K562 (cell line): ENCODE measurements at regions not wholly inside any gene's neighbourhood (a gene's known extent, or its start where the extent isn't known, plus 50 kb on each side); places are given as distances from the start of the nearest gene placed in this dataset.

ENCODE experiments used
- ARID2 ChIP-seq: fragments of 450-650 bp; IDR thresholded peaks from 2 replicates; pipeline ENCODE4 v1.6.1; 2017; ENCODE audit warnings: antibody characterized with exemption, mild to moderate bottlenecking
- ETV1 ChIP-seq: fragments of 450-650 bp; conservative IDR thresholded peaks from 2 replicates; pipeline ENCODE4 v1.6.1; 2016; ENCODE audit warnings: missing genetic modification characterization, control low read depth, low read depth, missing compliant biosample characterization
- HDAC2 ChIP-seq: fragments of 450-650 bp; IDR thresholded peaks from 2 replicates; pipeline ENCODE4 v1.6.1; 2016; ENCODE audit warnings: mild to moderate bottlenecking
- JUND ChIP-seq, 2 experiments: IDR thresholded peaks; 2 replicates in 1 of 2; 3 replicates in 1 of 2; pipeline ENCODE4 v1.6.1; 2011; ENCODE audit warnings: borderline replicate concordance in 2 of 2, low read depth in 2 of 2, low read length in 2 of 2, improper control_type of control experiment in 1 of 2, missing biosample characterization in 1 of 2, missing genetic modification characterization in 1 of 2, missing genetic modification reagents in 1 of 2
- MBD2 ChIP-seq: sonication (generic); IDR thresholded peaks from 2 replicates; pipeline ENCODE4 v1.6.1; 2016; ENCODE audit warnings: low read depth, borderline replicate concordance
- MEIS2 ChIP-seq: fragments of 450-650 bp; IDR thresholded peaks from 2 replicates; pipeline ENCODE4 v1.6.1; 2014; ENCODE audit warnings: mild to moderate bottlenecking; ENCODE audit not compliant: partially characterized antibody
- MTA3 ChIP-seq: fragments of 450-650 bp; formaldehyde crosslinking; IDR thresholded peaks from 2 replicates; pipeline ENCODE4 v1.6.1; 2017; ENCODE audit warnings: mild to moderate bottlenecking, borderline replicate concordance
- MXI1 ChIP-seq: IDR thresholded peaks from 2 replicates; pipeline ENCODE4 v1.6.1; 2011; ENCODE audit warnings: low read depth, mild to moderate bottlenecking, improper control_type of control experiment, low read length
- MYC ChIP-seq, 2 experiments: fragments of 250-450 bp in 1 of 2; sonication (Bioruptor Pico) in 1 of 2; IDR thresholded peaks; 2 replicates each; pipeline versions ENCODE4 v1.5.1 to v1.6.1; 2012 to 2021; ENCODE audit warnings: low read depth in 2 of 2, borderline replicate concordance in 1 of 2, improper control_type of control experiment in 1 of 2, low read length in 1 of 2, mild to moderate bottlenecking in 1 of 2, moderate library complexity in 1 of 2
- NCOA4 ChIP-seq: fragments of 450-650 bp; IDR thresholded peaks from 2 replicates; pipeline ENCODE4 v1.6.1; 2018; ENCODE audit warnings: mild to moderate bottlenecking; ENCODE audit not compliant: partially characterized antibody
- NR2F6 ChIP-seq: fragments of 450-650 bp; formaldehyde crosslinking; IDR thresholded peaks from 2 replicates; pipeline ENCODE4 v1.4.0; 2020; ENCODE audit warnings: mild to moderate bottlenecking
- POLR2G ChIP-seq: fragments of 200-400 bp; formaldehyde crosslinking; IDR thresholded peaks from 2 replicates; pipeline ENCODE4 v1.6.1; 2017; ENCODE audit warnings: low read depth, mild to moderate bottlenecking, antibody characterized with exemption, low read length, moderate library complexity
- SRSF7 ChIP-seq: fragments of 200-400 bp; formaldehyde crosslinking; optimal IDR thresholded peaks from 2 replicates; pipeline ENCODE3; 2017; ENCODE audit warnings: mild to moderate bottlenecking, low read depth, low read length
- TBP ChIP-seq: optimal IDR thresholded peaks from 2 replicates; pipeline ENCODE3; 2011; ENCODE audit warnings: low read depth, low read length, improper control_type of control experiment
- TCF7L2 ChIP-seq: fragments of 150-350 bp; IDR thresholded peaks from 2 replicates; pipeline ENCODE4 v1.6.1; 2016; ENCODE audit warnings: low read depth, mild to moderate bottlenecking, low read length, moderate library complexity
- ZC3H4 ChIP-seq: sonication (generic); formaldehyde crosslinking; IDR thresholded peaks from 2 replicates; pipeline ENCODE4 v1.9.0; 2021; ENCODE audit warnings: missing genetic modification reagents, borderline replicate concordance
- ZNF507 ChIP-seq: conservative IDR thresholded peaks from 2 replicates; pipeline ENCODE4 v1.6.1; 2017; ENCODE audit warnings: missing genetic modification characterization, missing compliant biosample characterization
- TF ChIP-seq, protein P1 (sequence below): sonication (generic); formaldehyde crosslinking; IDR thresholded peaks from 2 replicates; pipeline ENCODE4 v1.8.0; 2022; ENCODE audit warnings: missing genetic modification reagents, mild to moderate bottlenecking, borderline replicate concordance
- TF ChIP-seq, protein P2 (sequence below): fragments of 450-650 bp; IDR thresholded peaks from 2 replicates; pipeline ENCODE4 v1.6.1; 2018; ENCODE audit not compliant: partially characterized antibody
- TF ChIP-seq, protein P3 (sequence below): sonication (generic); formaldehyde crosslinking; IDR thresholded peaks from 2 replicates; pipeline ENCODE4 v1.9.0; 2022; ENCODE audit warnings: mild to moderate bottlenecking, missing genetic modification reagents

DNA sequence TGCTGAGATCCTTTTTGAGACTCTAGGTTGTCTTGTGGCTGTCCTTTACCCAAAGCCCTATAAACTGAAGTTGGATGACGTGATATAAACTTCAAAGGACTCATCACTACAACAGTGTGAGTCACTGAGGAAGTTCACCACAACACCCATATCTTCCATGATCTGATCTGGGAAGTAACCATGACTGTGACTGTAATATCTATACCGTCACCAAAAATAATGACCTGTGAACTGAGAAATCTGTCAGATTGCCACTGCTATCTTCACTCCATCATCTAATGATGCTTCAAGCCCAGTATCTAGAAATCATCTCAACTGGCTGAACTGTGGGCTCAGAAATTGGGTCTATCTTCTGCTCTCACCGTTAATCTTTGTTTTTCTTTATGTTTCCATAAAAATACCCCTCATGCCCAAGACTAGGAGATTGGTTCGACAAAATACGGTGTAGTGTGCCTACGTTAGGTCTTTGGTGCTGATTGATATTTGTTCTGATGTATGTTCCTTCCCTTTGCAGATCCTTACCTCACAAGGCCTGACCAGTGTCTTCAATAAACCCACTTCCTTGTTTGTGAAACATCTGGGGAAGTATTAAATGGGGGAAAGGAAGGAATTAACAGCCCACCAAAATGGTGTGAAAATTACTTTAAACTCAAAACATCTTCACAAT is 78.2 kb downstream of the MYL12B start (continued):
- TF ChIP-seq MXI1 (no peak), ARID2 (no peak), TCF7L2 (peak; percentile 67), TBP (no peak), ZNF507 (no peak), NR2F6 (CRISPR knock-in tag) (peak; percentile 56; the same call in 1 of the 2 replicates), MTA3 (0 out of 2 replicates have a peak, but pooled peaks have one; percentile 38), MYC (IDR thresholded peaks at IDR 0.05; ENCODE audit: low read depth, low read length) (no peak), MYC (CRISPR knock-in tag; IDR thresholded peaks at IDR 0.05; ENCODE audit: borderline replicate concordance, low read depth) (no peak), HDAC2 (peak; percentile 39; the same call in 1 of the 2 replicates), ZC3H4 (CRISPR knock-in tag) (no peak), MBD2 (no peak), ETV1 (no peak), POLR2G (no peak), JUND (IDR thresholded peaks at IDR 0.05; ENCODE audit: borderline replicate concordance, low read depth, low read length) (peak; percentile 90), JUND (tag; IDR thresholded peaks at IDR 0.05; ENCODE audit: borderline replicate concordance, low read depth, low read length) (peak; percentile 94), SRSF7 (no peak), NCOA4 (no peak), MEIS2 (peak; percentile 62)
- TF ChIP-seq, protein P1, sequence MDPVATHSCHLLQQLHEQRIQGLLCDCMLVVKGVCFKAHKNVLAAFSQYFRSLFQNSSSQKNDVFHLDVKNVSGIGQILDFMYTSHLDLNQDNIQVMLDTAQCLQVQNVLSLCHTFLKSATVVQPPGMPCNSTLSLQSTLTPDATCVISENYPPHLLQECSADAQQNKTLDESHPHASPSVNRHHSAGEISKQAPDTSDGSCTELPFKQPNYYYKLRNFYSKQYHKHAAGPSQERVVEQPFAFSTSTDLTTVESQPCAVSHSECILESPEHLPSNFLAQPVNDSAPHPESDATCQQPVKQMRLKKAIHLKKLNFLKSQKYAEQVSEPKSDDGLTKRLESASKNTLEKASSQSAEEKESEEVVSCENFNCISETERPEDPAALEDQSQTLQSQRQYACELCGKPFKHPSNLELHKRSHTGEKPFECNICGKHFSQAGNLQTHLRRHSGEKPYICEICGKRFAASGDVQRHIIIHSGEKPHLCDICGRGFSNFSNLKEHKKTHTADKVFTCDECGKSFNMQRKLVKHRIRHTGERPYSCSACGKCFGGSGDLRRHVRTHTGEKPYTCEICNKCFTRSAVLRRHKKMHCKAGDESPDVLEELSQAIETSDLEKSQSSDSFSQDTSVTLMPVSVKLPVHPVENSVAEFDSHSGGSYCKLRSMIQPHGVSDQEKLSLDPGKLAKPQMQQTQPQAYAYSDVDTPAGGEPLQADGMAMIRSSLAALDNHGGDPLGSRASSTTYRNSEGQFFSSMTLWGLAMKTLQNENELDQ (CRISPR knock-in tag): no peak
- TF ChIP-seq, protein P2, sequence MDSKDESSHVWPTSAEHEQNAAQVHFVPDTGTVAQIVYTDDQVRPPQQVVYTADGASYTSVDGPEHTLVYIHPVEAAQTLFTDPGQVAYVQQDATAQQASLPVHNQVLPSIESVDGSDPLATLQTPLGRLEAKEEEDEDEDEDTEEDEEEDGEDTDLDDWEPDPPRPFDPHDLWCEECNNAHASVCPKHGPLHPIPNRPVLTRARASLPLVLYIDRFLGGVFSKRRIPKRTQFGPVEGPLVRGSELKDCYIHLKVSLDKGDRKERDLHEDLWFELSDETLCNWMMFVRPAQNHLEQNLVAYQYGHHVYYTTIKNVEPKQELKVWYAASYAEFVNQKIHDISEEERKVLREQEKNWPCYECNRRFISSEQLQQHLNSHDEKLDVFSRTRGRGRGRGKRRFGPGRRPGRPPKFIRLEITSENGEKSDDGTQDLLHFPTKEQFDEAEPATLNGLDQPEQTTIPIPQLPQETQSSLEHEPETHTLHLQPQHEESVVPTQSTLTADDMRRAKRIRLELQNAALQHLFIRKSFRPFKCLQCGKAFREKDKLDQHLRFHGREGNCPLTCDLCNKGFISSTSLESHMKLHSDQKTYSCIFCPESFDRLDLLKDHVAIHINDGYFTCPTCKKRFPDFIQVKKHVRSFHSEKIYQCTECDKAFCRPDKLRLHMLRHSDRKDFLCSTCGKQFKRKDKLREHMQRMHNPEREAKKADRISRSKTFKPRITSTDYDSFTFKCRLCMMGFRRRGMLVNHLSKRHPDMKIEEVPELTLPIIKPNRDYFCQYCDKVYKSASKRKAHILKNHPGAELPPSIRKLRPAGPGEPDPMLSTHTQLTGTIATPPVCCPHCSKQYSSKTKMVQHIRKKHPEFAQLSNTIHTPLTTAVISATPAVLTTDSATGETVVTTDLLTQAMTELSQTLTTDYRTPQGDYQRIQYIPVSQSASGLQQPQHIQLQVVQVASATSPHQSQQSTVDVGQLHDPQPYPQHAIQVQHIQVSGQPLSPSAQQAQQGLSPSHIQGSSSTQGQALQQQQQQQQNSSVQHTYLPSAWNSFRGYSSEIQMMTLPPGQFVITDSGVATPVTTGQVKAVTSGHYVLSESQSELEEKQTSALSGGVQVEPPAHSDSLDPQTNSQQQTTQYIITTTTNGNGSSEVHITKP: no peak
- TF ChIP-seq, protein P3, sequence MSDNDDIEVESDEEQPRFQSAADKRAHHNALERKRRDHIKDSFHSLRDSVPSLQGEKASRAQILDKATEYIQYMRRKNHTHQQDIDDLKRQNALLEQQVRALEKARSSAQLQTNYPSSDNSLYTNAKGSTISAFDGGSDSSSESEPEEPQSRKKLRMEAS (CRISPR knock-in tag): no peak
